ENCODE measurements at regions not wholly inside any gene's neighbourhood (a gene's known extent, or its start where the extent isn't known, plus 50 kb on each side); places are given as distances from the start of the nearest gene placed in this dataset.
"Not testable (repeated sequence)": the region's sequence is repeated elsewhere in the genome, so short reads cannot be mapped to it uniquely, and the experiment has no call there.

DNA sequence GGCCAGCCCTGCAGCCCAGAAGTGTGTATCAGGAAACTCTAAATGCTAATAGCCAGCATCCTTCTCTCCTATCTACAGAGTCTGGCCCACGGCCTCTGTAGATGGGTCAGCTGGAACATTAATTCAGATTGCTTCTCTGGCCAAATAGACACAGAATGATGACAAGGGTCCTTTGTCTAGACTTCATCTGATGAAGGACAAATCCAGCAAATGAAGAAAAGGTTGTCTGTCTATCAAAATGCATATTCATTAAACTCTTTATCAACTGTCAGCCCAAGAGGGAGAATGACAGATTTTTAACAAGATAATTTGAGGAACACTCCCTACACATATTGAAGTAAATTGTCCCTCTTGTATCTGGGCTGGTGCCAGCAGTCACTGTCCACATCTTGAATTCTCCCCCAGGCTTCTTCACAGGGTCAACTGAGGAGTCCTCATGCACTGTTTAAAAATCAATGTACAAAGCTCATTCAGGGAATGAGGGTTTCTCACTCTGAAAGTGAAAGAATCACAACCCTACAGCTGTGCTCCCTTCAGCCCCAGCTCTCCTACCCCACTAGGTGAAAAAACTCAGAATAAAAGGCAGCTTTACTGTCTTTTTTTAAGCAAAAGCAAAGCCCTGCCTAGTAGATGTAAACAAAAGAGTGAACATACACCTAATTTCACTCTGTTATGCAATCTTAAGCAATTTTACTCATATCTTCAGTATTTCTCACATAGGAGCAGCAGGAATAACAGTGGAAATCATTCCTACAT, 507.7 kb downstream of the IGSF11 start:
- peak; percentile 12 for DNase-seq (ENCODE audit: low spot score)
- TF ChIP-seq, protein P1, sequence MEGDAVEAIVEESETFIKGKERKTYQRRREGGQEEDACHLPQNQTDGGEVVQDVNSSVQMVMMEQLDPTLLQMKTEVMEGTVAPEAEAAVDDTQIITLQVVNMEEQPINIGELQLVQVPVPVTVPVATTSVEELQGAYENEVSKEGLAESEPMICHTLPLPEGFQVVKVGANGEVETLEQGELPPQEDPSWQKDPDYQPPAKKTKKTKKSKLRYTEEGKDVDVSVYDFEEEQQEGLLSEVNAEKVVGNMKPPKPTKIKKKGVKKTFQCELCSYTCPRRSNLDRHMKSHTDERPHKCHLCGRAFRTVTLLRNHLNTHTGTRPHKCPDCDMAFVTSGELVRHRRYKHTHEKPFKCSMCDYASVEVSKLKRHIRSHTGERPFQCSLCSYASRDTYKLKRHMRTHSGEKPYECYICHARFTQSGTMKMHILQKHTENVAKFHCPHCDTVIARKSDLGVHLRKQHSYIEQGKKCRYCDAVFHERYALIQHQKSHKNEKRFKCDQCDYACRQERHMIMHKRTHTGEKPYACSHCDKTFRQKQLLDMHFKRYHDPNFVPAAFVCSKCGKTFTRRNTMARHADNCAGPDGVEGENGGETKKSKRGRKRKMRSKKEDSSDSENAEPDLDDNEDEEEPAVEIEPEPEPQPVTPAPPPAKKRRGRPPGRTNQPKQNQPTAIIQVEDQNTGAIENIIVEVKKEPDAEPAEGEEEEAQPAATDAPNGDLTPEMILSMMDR (IDR thresholded peaks at IDR 0.05; ENCODE audit: extremely low read depth, missing control alignments): no peak

DNA sequence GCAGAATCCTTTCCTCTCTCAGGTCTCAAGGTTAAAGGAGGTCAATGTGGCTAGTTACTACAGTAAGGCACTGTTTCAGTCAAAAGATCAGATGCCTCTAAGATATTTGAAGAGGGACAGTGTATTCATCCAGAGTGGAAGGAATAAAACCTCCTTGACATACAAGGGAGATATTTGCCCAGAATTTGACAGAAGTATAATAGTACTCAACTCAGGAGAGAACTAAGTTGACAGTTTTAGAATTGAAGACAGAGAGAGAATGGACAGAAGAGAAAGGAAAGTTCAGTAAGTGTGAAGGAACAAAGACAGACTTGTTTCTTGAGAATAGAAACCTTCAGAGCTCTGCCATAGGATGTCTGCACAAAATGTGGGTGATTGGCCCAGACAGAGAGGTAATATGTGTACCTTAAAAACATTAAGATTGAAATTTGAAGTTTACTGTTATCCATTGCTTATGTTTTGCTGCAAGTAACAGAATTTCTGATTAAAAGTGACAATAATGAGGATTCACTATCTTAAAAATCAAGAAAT, 507.1 kb downstream of the IGSF11 start:
- DNase-seq (ENCODE audit: low spot score): no peak
- TF ChIP-seq, protein P1 (IDR thresholded peaks at IDR 0.05; ENCODE audit: extremely low read depth, missing control alignments): no peak

DNA sequence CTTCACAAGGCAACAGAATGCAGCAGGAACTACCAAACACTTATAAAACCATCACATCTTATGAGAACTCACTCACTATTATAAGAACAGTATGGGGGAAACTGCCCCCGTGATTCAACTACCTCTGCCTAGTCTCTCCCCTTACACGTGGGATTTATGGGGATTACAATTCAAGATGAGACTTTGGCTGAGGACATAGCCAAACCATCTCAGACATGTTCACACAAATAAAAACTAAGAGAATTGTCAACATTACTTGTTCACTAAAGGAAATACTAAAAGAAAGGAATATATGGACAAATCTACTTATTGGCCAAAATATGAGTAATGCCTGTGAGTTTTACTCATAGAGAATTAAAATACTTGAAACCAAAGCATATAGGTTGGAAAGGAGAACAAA, 505.1 kb downstream of the IGSF11 start:
- DNase-seq (ENCODE audit: low spot score): no peak
- TF ChIP-seq, protein P1 (IDR thresholded peaks at IDR 0.05; ENCODE audit: extremely low read depth, missing control alignments): no peak

DNA sequence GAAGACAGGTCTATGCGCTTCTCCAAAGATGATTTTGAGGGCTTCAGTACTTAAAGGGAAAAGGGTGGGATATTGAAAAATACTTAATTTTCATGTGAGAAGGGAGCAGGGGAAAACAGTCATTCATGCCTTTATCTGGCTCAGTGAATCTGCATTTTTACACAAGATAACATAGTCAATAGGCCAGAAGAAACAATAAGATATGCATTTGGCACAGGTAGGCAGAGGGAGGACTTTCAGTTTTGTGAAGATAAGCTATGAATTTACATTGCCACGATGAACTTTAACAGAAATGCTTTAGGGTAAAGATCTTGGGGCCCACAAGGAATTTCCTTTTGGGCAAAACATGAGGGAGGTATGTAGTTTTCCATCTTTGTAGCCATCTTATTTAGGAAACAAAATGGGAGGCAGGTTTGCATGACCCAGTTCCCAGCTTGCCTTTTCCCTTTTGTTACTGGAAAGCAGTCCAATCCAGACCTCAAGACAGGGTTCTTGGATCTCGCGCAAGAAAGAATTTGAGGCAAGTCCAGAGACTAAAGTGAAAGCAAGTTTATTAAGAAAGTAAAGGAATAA, 504.2 kb downstream of the IGSF11 start:
- DNase-seq (ENCODE audit: low spot score): no peak

DNA sequence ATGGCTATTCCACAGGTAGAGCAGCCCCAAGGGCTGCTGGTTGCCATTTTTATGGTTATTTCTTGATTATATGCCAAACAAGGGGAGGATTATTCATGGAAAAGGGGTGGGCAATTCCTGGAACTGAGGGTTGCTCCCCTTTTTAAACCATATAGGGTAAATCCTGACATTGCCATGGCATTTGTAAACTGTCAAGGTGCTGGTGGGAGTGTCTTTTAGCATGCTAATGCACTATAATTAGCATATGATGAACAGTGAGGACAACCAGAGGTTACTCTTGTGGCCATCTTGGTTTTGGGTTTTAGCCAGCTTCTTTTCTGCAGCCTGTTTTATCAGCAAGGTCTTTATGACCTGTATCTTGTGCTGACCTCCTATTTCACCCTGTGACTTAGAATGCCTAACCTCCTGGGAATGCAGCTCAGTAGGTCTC, 503.7 kb downstream of the IGSF11 start:
- DNase-seq (ENCODE audit: low spot score): not testable (repeated sequence)

More for the DNA sequence above, 504.2 kb downstream of the IGSF11 start:
- TF ChIP-seq, protein P1 (IDR thresholded peaks at IDR 0.05; ENCODE audit: extremely low read depth, missing control alignments): no peak

DNA sequence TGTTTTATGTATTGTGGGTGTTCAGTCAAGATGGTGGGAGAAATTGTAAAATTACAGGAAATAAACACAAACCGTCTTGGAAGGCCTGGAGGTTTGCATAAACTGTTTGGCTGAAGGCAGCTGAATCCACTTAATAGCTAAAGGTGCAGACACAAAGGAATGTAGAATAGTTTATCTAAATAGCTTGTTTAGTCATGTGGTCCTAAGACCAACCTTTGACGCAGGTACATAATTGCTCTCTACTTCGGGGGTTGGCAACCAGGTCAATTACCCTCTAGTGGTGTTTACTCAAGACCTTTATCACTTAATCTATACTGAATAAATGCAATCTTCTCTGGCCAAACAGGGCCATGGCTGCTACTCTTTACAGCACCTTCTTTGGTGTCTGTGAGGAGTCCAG, 502.8 kb downstream of the IGSF11 start:
- DNase-seq (ENCODE audit: low spot score): no peak
- TF ChIP-seq, protein P1 (IDR thresholded peaks at IDR 0.05; ENCODE audit: extremely low read depth, missing control alignments): no peak

DNA sequence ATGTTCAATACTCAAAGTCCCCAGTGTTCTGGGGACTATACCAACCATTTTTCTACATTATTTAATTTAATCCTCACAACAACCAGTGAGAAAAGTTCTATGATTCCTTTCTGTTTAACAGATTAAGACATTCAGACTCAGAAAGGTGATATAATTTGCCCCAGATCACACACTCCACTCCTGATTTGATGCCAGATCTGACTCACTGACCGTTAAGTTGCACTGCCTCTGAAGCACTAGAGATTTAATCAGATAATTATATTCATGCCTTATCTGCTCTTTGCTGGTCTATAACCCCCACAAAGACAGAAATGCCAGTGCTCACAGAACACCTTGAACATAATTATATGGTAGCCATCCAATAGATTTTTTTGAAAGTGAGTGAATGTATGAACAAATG, 501.0 kb downstream of the IGSF11 start:
- TF ChIP-seq, protein P1 (IDR thresholded peaks at IDR 0.05; ENCODE audit: extremely low read depth, missing control alignments): no peak
- DNase-seq (ENCODE audit: low spot score): no peak

Measured in GM20000 (cell line).